ENCODE measurements at regions not wholly inside any gene's neighbourhood (a gene's known extent, or its start where the extent isn't known, plus 50 kb on each side); places are given as distances from the start of the nearest gene placed in this dataset.

DNA sequence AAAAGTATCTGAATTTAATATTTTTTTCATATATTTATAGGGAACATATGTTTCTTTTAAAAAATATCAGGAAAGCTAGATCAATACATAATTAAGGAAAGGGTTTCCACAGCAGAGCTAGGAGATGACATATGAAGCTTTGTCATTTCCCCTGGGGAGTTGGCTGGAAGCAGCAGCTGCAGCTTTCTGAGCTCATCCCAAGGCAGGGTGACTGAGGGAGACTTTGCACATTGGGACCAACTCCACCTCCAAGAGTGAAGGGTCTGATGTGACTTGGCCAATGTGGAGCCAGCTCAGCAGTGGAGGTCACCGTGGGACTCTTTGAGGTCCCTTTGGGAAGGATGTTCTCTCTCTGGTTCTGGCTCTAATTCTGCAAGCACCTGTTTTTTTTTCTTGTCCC is 315.1 kb downstream of the RDH14 start:
- no peak overlapping the region for H3K27ac ChIP-seq (ENCODE audit: control insufficient read depth, insufficient read depth)
- ATAC-seq (no peak), FAIRE-seq (no peak), DNase-seq (ENCODE audit: low read depth, low spot score) (no peak)
- intact Hi-C loops (cut with micrococcal nuclease; ENCODE audit: unreplicated experiment), result no loop called here
- H3K27me3 ChIP-seq (replicated peaks in 1 of 2; ENCODE audit: control insufficient read depth in 2 of 2, insufficient read depth in 2 of 2, low read length in 1 of 2), result no peaks in the 10 kb centered on the region
- CTCF ChIA-PET, result no interaction called here
- H3K9me3 ChIP-seq (replicated peaks; ENCODE audit: control insufficient read depth, insufficient read depth, low read length), result no peaks in the 10 kb centered on the region
- no TSS peak for BruUV-seq (replicated peaks)
- SMC1A ChIA-PET (ENCODE audit: uncharacterized antibody, unreplicated experiment), result no interaction called here
- no peaks in the 10 kb centered on the region for H3K79me2 ChIP-seq (ENCODE audit: control insufficient read depth, insufficient read depth, low read length)
- no peaks in the 10 kb centered on the region for H3K4me1 ChIP-seq (ENCODE audit: control insufficient read depth, insufficient read depth, low read length)
- no peak for TF ChIP-seq ZBTB40 (IDR thresholded peaks at IDR 0.05; ENCODE audit: borderline replicate concordance)
- no peak for TF ChIP-seq ZSCAN29 (IDR thresholded peaks at IDR 0.05)
- TF ChIP-seq BHLHE40 (IDR thresholded peaks at IDR 0.05; ENCODE audit: borderline replicate concordance in 1 of 2, low read depth in 2 of 2, low read length in 1 of 2), result no peak
- TF ChIP-seq JUNB (IDR thresholded peaks at IDR 0.05), result no peak
- no peak for TF ChIP-seq EP300 (IDR thresholded peaks at IDR 0.05; ENCODE audit: borderline replicate concordance in 1 of 2, control insufficient read depth in 1 of 2, low read depth in 2 of 2, low read length in 2 of 2)
- TF ChIP-seq IKZF2 (IDR thresholded peaks at IDR 0.05), result no peak
- no peak for TF ChIP-seq SREBF1 (IDR thresholded peaks at IDR 0.05; ENCODE audit: low read length)
- TF ChIP-seq, protein P1, sequence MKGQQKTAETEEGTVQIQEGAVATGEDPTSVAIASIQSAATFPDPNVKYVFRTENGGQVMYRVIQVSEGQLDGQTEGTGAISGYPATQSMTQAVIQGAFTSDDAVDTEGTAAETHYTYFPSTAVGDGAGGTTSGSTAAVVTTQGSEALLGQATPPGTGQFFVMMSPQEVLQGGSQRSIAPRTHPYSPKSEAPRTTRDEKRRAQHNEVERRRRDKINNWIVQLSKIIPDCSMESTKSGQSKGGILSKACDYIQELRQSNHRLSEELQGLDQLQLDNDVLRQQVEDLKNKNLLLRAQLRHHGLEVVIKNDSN (IDR thresholded peaks at IDR 0.05; ENCODE audit: borderline replicate concordance, extremely low read length, insufficient read depth, low read depth, low read length), result no peak
- no peak for TF ChIP-seq NFYA (IDR thresholded peaks at IDR 0.05; ENCODE audit: borderline replicate concordance, low read depth, low read length)
- no peak for TF ChIP-seq SP1 (IDR thresholded peaks at IDR 0.05; ENCODE audit: low read depth, low read length)
- WGBS (ENCODE audit: insufficient coverage, insufficient replicate concordance, low lambda C conversion rate, missing lambda C conversion rate), result 46% methylated on average over 1 of the region's 1 CpG
- no peak overlapping the region for H3K4me3 ChIP-seq
- POLR2A ChIA-PET, result no interaction called here
- H3K36me3 ChIP-seq (ENCODE audit: control insufficient read depth in 2 of 2, insufficient read depth in 2 of 2, low read length in 1 of 2), result no peaks in the 10 kb centered on the region
- no peak overlapping the region for H3K4me2 ChIP-seq (ENCODE audit: control insufficient read depth, insufficient read depth)
- no peak overlapping the region for H2AFZ ChIP-seq (ENCODE audit: control insufficient read depth, low read depth, low read length)
- RAD21 ChIA-PET (ENCODE audit: unreplicated experiment), result no interaction called here
- no peaks in the 10 kb centered on the region for H4K20me1 ChIP-seq (ENCODE audit: control insufficient read depth, insufficient read depth)
- no peak overlapping the region for H3K9ac ChIP-seq (ENCODE audit: control insufficient read depth, insufficient read depth, low read length)
- in situ Hi-C loops (cut with MboI), result no loop called here
